ENCODE measurements at regions not wholly inside any gene's neighbourhood (a gene's known extent, or its start where the extent isn't known, plus 50 kb on each side); places are given as distances from the start of the nearest gene placed in this dataset.

DNA sequence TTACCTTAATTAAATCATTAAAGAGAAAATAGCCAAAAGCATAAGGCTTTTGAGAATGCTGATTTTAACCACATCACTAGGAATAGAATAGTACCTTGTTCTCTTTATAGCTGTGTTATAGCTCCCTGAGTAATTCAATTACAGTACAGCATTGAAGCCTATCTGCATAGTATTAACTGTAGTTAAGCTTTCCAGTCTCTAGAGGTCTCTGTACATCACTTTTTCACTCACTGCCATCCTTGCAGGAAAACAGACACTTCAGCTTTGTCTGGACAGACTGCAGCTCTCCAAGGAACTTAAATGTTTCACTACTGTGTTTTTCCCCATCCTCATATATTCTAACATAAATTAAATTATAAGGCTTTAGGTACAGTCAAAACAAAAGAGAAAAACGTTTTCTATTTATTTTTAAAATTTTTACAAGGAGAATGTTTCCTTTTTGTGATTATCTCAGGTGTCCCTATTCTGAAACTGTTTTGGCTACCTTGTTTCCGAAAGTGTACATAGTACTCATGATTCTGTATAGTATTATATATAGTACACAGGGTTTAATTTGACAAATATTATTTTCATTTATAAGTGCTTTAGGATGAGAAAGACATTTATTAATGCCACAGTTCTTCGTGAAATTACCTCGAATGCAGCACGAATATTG, 407.9 kb downstream of the PCDH18 start:
- H3K36me3 Mint-ChIP-seq (ENCODE audit: low read depth): no peaks in the 10 kb centered on the region
- no peaks in the 10 kb centered on the region for H3K9me3 Mint-ChIP-seq
- DNase-seq (ENCODE audit: low spot score): no peak
- H3K4me3 Mint-ChIP-seq: no peak overlapping the region
- no peak overlapping the region for H3K27ac Mint-ChIP-seq
- no peaks in the 10 kb centered on the region for H3K27me3 Mint-ChIP-seq (ENCODE audit: insufficient read depth)
- H3K4me1 Mint-ChIP-seq (ENCODE audit: low read depth): no peaks in the 10 kb centered on the region
- intact Hi-C loops (cut with micrococcal nuclease): loop anchor here (2.0 to 10.0 kb wide), 2 partner anchors 740 to 1556 kb away; no protein-coding TSS in a partner anchor

DNA sequence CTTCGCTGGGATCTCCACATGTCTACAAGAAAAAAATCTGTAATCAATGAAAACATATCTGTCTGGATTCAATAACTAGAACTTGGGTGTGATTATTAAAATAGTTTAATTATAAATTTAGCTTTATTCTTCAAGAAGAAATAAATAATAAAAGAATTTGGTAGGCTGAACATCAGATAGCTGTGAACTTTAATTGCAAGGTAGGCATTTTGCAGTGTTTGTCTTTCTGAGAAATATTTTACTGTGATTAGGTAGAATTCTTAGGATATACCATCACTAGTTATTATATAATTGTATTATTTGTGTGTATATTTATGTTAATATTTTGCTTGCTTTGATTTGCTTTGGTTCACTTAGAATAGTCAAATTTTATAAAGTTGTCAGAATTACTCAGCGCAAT, 409.4 kb downstream of the PCDH18 start:
- Mint-ChIP-seq H3K27ac (no peak overlapping the region), H3K9me3 (no peaks in the 10 kb centered on the region), H3K27me3 (ENCODE audit: insufficient read depth) (no peaks in the 10 kb centered on the region), H3K4me1 (ENCODE audit: low read depth) (no peaks in the 10 kb centered on the region), H3K36me3 (ENCODE audit: low read depth) (no peaks in the 10 kb centered on the region), H3K4me3 (no peak overlapping the region)
- intact Hi-C loops (cut with micrococcal nuclease): loop anchor here (10.0 kb wide), 1 partner anchor 742 kb away; no protein-coding TSS in a partner anchor
- DNase-seq (ENCODE audit: low spot score): no peak

DNA sequence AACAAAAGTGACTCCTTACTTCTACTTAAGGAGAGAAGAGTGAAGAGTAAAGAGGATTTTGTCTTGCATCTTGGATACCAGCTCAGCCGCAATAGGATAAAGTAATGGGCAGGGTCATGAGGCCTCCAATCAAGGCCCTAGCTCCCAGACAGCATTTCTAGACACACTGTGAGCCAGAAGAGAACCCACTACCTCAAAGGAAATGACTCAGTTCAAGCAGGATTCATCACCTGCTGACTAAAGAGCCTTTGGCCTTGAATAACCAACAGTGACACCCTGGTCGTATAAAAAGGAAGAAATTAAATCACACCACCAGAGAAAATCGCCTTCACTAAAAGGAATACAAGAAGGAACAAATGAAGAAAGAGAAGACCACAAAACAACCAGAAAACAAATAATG, 416.1 kb downstream of the PCDH18 start:
- no peaks in the 10 kb centered on the region for H3K36me3 Mint-ChIP-seq (ENCODE audit: low read depth)
- H3K4me3 Mint-ChIP-seq: no peak overlapping the region
- intact Hi-C loops (cut with micrococcal nuclease): no loop called here
- no peaks in the 10 kb centered on the region for H3K4me1 Mint-ChIP-seq (ENCODE audit: low read depth)
- DNase-seq (ENCODE audit: low spot score): no peak
- no peak overlapping the region for H3K27ac Mint-ChIP-seq
- no peaks in the 10 kb centered on the region for H3K27me3 Mint-ChIP-seq (ENCODE audit: insufficient read depth)
- H3K9me3 Mint-ChIP-seq: no peaks in the 10 kb centered on the region

DNA sequence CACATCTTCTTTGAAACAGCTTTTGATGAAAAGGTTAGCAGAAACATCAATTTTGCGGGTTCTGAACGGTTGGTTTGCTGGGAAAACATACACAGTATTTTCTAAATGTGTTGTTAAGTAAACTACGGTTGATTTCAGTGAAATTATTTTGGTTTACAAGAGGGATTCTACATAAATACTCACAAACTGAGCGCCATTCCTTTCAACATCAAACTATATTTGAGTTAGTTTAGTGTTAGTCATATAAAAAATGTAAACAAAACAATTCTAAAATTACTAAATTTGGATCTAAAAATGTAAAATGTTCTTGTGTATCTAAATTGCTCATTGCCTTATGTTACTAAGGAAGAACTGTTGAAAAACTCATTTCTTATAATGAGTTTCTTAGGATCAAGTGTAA, 425.6 kb downstream of the PCDH18 start:
- intact Hi-C loops (cut with micrococcal nuclease): no loop called here
- no peaks in the 10 kb centered on the region for H3K4me1 Mint-ChIP-seq (ENCODE audit: low read depth)
- no peak overlapping the region for H3K27ac Mint-ChIP-seq
- no peak for DNase-seq (ENCODE audit: low spot score)
- H3K4me3 Mint-ChIP-seq: no peak overlapping the region
- no peaks in the 10 kb centered on the region for H3K36me3 Mint-ChIP-seq (ENCODE audit: low read depth)
- H3K27me3 Mint-ChIP-seq (ENCODE audit: insufficient read depth): no peaks in the 10 kb centered on the region
- no peaks in the 10 kb centered on the region for H3K9me3 Mint-ChIP-seq

DNA sequence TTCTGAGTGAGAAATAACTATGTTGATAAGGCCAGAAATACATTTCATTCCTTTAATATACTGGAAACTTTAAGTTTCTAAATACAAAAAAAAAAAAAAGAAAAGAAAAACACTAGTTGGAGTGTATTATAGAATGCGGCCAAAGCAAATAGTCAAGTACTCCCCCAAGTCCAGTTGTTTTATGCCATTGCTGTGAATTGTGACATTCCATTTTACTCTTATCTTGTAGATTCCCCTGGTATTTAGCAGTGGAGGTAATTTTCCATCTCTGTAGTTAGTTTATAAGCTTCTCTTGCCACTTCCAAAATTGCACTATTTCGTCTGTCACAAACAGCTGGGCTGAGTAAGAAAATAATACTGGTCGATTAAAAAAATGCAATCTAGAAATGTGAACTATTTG, 426.0 kb downstream of the PCDH18 start:
- H3K4me3 Mint-ChIP-seq: no peak overlapping the region
- H3K4me1 Mint-ChIP-seq (ENCODE audit: low read depth): no peaks in the 10 kb centered on the region
- no peak for DNase-seq (ENCODE audit: low spot score)
- no peaks in the 10 kb centered on the region for H3K36me3 Mint-ChIP-seq (ENCODE audit: low read depth)
- H3K27me3 Mint-ChIP-seq (ENCODE audit: insufficient read depth): no peaks in the 10 kb centered on the region
- intact Hi-C loops (cut with micrococcal nuclease): no loop called here
- no peak overlapping the region for H3K27ac Mint-ChIP-seq
- no peaks in the 10 kb centered on the region for H3K9me3 Mint-ChIP-seq

DNA sequence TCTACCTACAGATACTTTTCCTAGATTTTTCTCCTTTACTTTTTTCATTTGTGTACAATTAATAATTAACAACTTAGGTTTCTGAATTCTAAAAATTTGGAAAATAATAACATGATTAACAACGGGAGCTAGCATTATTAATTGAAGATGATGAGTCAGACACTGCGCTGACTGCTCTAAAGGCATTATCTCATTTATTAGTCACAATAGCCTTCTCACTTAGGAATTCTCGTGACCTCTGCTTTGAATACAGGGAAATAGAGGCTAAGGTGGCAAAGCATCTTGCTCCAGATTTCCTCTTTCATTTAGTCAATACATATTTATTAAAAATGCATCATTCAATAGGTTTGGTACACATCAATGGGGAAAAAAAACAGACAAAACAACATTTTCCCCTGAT, 441.3 kb downstream of the PCDH18 start:
- no peak for DNase-seq (ENCODE audit: low spot score)
- H3K27ac Mint-ChIP-seq: no peak overlapping the region
- no peak overlapping the region for H3K4me3 Mint-ChIP-seq
- no peaks in the 10 kb centered on the region for H3K4me1 Mint-ChIP-seq (ENCODE audit: low read depth)
- peaks cover 4% of the 10 kb centered on the region for H3K9me3 Mint-ChIP-seq
- H3K36me3 Mint-ChIP-seq (ENCODE audit: low read depth): no peaks in the 10 kb centered on the region
- no peaks in the 10 kb centered on the region for H3K27me3 Mint-ChIP-seq (ENCODE audit: insufficient read depth)
- intact Hi-C loops (cut with micrococcal nuclease): no loop called here

DNA sequence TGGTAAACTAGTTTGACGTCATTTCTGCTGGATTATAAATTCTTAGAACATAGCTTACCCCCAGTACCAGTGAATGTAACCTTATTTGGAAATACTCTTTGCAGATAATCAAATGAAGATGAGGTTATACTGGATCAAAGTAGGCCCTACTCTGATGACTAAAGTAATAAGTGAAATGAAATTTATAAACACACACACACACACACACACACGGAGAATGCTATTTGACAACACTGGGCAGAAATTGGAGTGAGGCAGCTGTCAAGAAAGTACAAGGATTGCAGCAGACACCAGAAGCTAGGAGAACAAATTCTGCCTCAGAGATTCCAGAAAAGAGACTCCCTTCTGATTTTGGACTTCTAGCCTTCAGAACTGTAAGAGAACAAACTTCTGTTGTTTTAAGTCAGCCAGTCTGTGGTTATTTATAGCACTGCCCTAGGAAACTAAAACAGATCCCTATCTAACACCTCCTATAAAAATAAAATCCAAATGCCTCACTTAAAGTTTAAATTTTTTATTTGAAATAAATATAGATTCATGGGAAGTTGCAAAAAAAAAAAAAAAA, 448.6 kb downstream of the PCDH18 start:
- Mint-ChIP-seq H3K9me3 (no peaks in the 10 kb centered on the region), H3K27me3 (ENCODE audit: insufficient read depth) (no peaks in the 10 kb centered on the region), H3K4me1 (ENCODE audit: low read depth) (no peaks in the 10 kb centered on the region), H3K36me3 (ENCODE audit: low read depth) (no peaks in the 10 kb centered on the region), H3K4me3 (no peak overlapping the region), H3K27ac (no peak overlapping the region)
- intact Hi-C loops (cut with micrococcal nuclease): no loop called here
- DNase-seq (ENCODE audit: low spot score): no peak

DNA sequence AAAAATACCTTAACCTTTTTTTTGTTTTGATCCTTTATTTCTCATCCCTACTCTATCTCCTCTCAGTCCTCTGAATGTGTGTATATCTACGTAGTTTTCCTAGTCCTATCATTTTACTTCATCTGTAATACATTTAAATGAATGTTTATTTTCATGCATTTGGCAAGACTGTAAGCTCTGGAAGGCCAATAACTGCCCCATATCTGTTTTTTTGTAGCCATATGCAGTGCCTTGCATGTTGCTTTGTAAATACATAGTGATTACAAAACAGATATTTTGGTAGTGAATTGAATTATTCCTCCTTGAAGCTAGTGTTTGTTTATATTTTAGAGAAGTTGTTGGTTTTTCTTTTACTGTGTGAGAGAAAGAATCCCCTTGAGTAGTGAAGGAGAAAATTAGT, 450.2 kb downstream of the PCDH18 start:
- H3K9me3 Mint-ChIP-seq: no peaks in the 10 kb centered on the region
- DNase-seq (ENCODE audit: low spot score): no peak
- H3K36me3 Mint-ChIP-seq (ENCODE audit: low read depth): no peaks in the 10 kb centered on the region
- intact Hi-C loops (cut with micrococcal nuclease): no loop called here
- H3K27me3 Mint-ChIP-seq (ENCODE audit: insufficient read depth): no peaks in the 10 kb centered on the region
- no peak overlapping the region for H3K4me3 Mint-ChIP-seq
- H3K27ac Mint-ChIP-seq: no peak overlapping the region
- H3K4me1 Mint-ChIP-seq (ENCODE audit: low read depth): no peaks in the 10 kb centered on the region

DNA sequence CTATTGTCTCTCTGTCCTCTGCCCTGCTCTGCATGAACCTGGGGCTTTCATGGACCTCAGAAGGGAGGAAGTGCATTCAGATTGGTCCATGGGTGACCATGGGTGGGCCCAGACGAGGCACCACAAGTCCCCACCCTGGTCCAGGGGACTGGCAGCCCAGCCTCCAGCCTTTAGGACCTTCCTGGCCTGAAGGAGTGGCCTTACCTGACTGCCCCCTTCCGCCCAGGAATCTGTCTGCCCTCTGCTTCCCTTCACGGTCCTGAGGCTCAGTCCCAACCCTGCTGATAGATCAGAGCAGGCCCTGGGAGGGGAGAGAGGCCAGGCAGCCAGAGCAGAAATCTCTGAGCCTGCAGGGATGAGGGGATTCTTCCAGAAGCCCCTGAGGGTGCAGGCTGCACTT, 455.4 kb downstream of the PCDH18 start:
- no peaks in the 10 kb centered on the region for H3K36me3 Mint-ChIP-seq (ENCODE audit: low read depth)
- intact Hi-C loops (cut with micrococcal nuclease): no loop called here
- H3K9me3 Mint-ChIP-seq: no peaks in the 10 kb centered on the region
- DNase-seq (ENCODE audit: low spot score): no peak
- no peaks in the 10 kb centered on the region for H3K4me1 Mint-ChIP-seq (ENCODE audit: low read depth)
- H3K27me3 Mint-ChIP-seq (ENCODE audit: insufficient read depth): no peaks in the 10 kb centered on the region
- H3K27ac Mint-ChIP-seq: no peak overlapping the region
- H3K4me3 Mint-ChIP-seq: no peak overlapping the region

DNA sequence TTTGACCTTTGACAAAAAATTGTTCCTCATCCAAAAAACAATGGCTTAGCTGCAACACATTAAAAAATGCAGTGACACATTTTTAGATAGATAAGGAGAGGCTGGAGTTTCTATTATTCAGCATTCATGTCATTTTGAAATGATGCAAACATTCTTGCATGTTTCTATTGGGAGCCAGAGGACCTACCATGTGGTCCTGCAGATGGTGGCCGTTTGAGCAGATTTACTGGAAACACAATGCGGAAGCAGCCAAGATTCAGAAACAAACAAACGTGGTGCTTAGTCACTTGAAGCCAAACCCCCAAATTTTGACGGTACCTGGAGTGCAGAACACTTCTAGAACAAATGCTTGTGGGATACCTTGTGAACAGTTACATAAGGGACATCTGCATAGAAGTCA, 456.7 kb downstream of the PCDH18 start:
- Mint-ChIP-seq H3K4me1 (ENCODE audit: low read depth) (no peaks in the 10 kb centered on the region), H3K27me3 (ENCODE audit: insufficient read depth) (no peaks in the 10 kb centered on the region), H3K9me3 (no peaks in the 10 kb centered on the region), H3K36me3 (ENCODE audit: low read depth) (no peaks in the 10 kb centered on the region), H3K4me3 (no peak overlapping the region), H3K27ac (no peak overlapping the region)
- intact Hi-C loops (cut with micrococcal nuclease): no loop called here
- DNase-seq (ENCODE audit: low spot score): no peak

DNA sequence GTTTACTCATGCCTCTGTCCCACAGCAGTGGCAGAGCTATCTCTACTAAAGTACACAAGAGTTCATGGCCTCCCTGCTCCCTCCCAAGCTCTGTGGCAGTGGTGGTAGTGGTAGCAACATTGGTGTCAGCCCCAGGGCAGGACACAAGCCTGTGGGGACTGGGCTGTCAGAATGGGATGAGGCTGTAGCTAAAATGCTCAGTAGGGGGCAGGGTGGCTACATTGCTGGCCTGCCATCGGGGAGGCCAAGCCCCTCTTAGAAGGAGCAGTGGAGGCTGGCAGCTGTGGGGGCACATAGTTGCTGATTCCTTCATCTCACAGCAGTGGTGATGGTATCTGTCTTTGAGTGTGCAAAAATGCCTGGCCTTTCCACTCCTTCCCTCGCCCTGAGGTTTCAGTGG, 461.7 kb downstream of the PCDH18 start:
- no peak overlapping the region for H3K4me3 Mint-ChIP-seq
- intact Hi-C loops (cut with micrococcal nuclease): no loop called here
- no peaks in the 10 kb centered on the region for H3K4me1 Mint-ChIP-seq (ENCODE audit: low read depth)
- no peak overlapping the region for H3K27ac Mint-ChIP-seq
- no peaks in the 10 kb centered on the region for H3K27me3 Mint-ChIP-seq (ENCODE audit: insufficient read depth)
- no peak for DNase-seq (ENCODE audit: low spot score)
- H3K36me3 Mint-ChIP-seq (ENCODE audit: low read depth): no peaks in the 10 kb centered on the region
- no peaks in the 10 kb centered on the region for H3K9me3 Mint-ChIP-seq

DNA sequence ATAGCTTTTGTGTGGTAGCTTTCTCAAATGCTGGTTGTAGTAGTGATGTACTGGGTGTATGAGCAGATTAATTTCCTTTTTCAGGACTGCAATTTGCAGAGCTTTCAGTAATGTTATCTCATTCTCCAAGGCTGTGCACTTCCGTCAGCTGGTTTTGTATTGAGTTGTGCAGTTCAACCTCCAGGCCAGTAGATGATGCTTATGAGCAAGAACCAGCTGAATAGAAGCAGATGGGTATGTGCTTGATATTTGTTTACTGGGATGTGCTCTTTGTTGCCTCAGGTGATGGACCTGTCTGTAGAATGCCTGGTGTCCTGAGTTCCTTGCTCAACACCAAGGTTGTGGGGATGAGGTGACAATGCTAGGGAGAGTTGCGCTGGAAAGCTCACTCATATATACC, 462.8 kb downstream of the PCDH18 start:
- Mint-ChIP-seq H3K36me3 (ENCODE audit: low read depth) (no peaks in the 10 kb centered on the region), H3K27me3 (ENCODE audit: insufficient read depth) (no peaks in the 10 kb centered on the region), H3K4me3 (no peak overlapping the region), H3K4me1 (ENCODE audit: low read depth) (no peaks in the 10 kb centered on the region), H3K27ac (no peak overlapping the region), H3K9me3 (no peaks in the 10 kb centered on the region)
- no peak for DNase-seq (ENCODE audit: low spot score)
- intact Hi-C loops (cut with micrococcal nuclease): no loop called here

DNA sequence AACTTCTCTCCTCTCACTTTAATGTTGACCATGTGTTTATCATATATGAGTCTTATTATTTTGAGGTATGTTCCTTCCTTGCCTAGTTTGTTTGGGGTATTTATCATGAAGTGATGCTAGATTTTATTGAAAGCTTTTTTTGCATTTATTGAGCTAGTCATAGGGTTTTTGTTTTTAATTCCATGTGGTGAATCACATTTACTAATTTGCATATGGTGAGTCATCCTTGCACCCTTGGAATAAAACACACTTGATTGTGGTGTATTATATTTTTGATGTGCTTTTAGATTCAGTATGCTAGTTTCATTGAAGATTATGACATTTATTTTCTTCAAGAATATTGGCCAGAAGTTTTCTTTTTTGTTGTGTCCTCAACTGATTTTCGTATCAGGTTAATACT, 464.6 kb downstream of the PCDH18 start:
- H3K36me3 Mint-ChIP-seq (ENCODE audit: low read depth): no peaks in the 10 kb centered on the region
- H3K27me3 Mint-ChIP-seq (ENCODE audit: insufficient read depth): no peaks in the 10 kb centered on the region
- DNase-seq (ENCODE audit: low spot score): no peak
- no peaks in the 10 kb centered on the region for H3K4me1 Mint-ChIP-seq (ENCODE audit: low read depth)
- no peaks in the 10 kb centered on the region for H3K9me3 Mint-ChIP-seq
- H3K4me3 Mint-ChIP-seq: no peak overlapping the region
- intact Hi-C loops (cut with micrococcal nuclease): no loop called here
- H3K27ac Mint-ChIP-seq: no peak overlapping the region

DNA sequence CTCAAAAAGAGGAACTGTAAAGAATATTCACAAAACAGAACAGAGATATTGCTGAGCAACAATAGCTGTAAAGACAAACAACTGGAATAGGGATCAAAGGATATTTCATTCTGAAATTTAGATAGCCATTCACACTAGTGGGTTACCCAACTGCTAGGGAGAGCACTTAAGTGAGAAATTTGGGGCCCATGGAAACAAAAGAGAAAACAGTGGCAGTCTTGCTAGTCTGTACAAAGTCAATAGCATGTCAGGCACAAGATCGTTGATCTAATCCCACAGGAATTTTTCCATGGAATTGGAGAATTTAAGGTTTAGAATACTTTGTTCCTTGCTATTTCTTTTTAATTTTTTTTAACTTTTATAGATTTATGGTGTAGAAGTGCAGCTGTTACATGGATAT, 467.0 kb downstream of the PCDH18 start:
- H3K9me3 Mint-ChIP-seq: no peaks in the 10 kb centered on the region
- H3K36me3 Mint-ChIP-seq (ENCODE audit: low read depth): no peaks in the 10 kb centered on the region
- intact Hi-C loops (cut with micrococcal nuclease): no loop called here
- H3K4me1 Mint-ChIP-seq (ENCODE audit: low read depth): no peaks in the 10 kb centered on the region
- H3K4me3 Mint-ChIP-seq: no peak overlapping the region
- DNase-seq (ENCODE audit: low spot score): no peak
- H3K27ac Mint-ChIP-seq: no peak overlapping the region
- no peaks in the 10 kb centered on the region for H3K27me3 Mint-ChIP-seq (ENCODE audit: insufficient read depth)

All from activated T-helper 1 cell treated with anti-CD3 and anti-CD28 coated beads, Interleukin-12 subunit alpha, Interleukin-12 subunit beta, Interleukin-2, Interleukin-4 antibody, amounts not matched to agents 30 ng/mL and 10 ng/mL and 1 ng/mL, durations not matched to agents 14 hours and 24 hours and 36 hours (primary cell).